Hepatocyte (in vitro differentiated cells): ENCODE measurements at regions not wholly inside any gene's neighbourhood (a gene's known extent, or its start where the extent isn't known, plus 50 kb on each side); places are given as distances from the start of the nearest gene placed in this dataset.

Experiments
- DNase-seq: peaks from one replicate; pipeline ENCODE4 v3.0.0-alpha.2; 2016; ENCODE audit warnings: low spot score
- H2AFZ ChIP-seq: fragments of 200-600 bp; sonication (generic); 2 replicates; pipeline ENCODE4 v1.6.0; 2016; ENCODE audit warnings: antibody characterized with exemption, mild to moderate bottlenecking
- H3K27ac ChIP-seq: fragments of 200-600 bp; sonication (generic); 2 replicates; pipeline ENCODE4 v1.5.1; 2016; ENCODE audit warnings: mild to moderate bottlenecking
- H3K27me3 ChIP-seq: fragments of 200-600 bp; sonication (generic); 2 replicates; pipeline ENCODE4 v1.6.1; 2016
- H3K36me3 ChIP-seq: fragments of 200-600 bp; sonication (generic); replicated peaks from 2 replicates; pipeline ENCODE4 v1.5.1; 2016; ENCODE audit warnings: low read depth; ENCODE audit not compliant: insufficient read depth
- H3K4me1 ChIP-seq: fragments of 200-600 bp; sonication (generic); 2 replicates; pipeline ENCODE4 v1.5.1; 2016; ENCODE audit warnings: mild to moderate bottlenecking, moderate library complexity; ENCODE audit not compliant: insufficient read depth
- H3K4me2 ChIP-seq: fragments of 200-600 bp; sonication (generic); 2 replicates; pipeline ENCODE4 v1.6.0; 2016
- H3K4me3 ChIP-seq: fragments of 200-600 bp; sonication (generic); 2 replicates; pipeline ENCODE4 v1.5.1; 2016; ENCODE audit warnings: mild to moderate bottlenecking
- H3K79me2 ChIP-seq: fragments of 200-600 bp; sonication (generic); 2 replicates; pipeline ENCODE4 v1.6.0; 2017; ENCODE audit warnings: mild to moderate bottlenecking
- H3K9me2 ChIP-seq: fragments of 200-600 bp; sonication (generic); replicated peaks from 2 replicates; pipeline ENCODE4 v1.6.0; 2017; ENCODE audit warnings: mild to moderate bottlenecking; ENCODE audit not compliant: insufficient read depth
- H3K9me3 ChIP-seq: fragments of 200-600 bp; sonication (generic); 2 replicates; pipeline ENCODE4 v1.5.1; 2016; ENCODE audit warnings: low read depth, mild to moderate bottlenecking
- H4K20me1 ChIP-seq: fragments of 200-600 bp; sonication (generic); 2 replicates; pipeline ENCODE4 v1.6.0; 2016; ENCODE audit warnings: mild to moderate bottlenecking; ENCODE audit not compliant: insufficient read depth, poor library complexity, severe bottlenecking
- CTCF ChIP-seq: fragments of 200-600 bp; sonication (generic); IDR thresholded peaks from 2 replicates; pipeline ENCODE4 v1.5.1; 2016; ENCODE audit warnings: antibody characterized with exemption, mild to moderate bottlenecking; ENCODE audit not compliant: poor library complexity
- EZH2 ChIP-seq: fragments of 200-600 bp; sonication (generic); IDR thresholded peaks from 2 replicates; pipeline ENCODE4 v1.6.1; 2016; ENCODE audit warnings: antibody characterized with exemption, mild to moderate bottlenecking, borderline replicate concordance
- EZH2phosphoT487 ChIP-seq: fragments of 200-600 bp; sonication (generic); IDR thresholded peaks from one replicate; pipeline ENCODE4 v1.6.1; 2018; ENCODE audit warnings: antibody characterized with exemption, mild to moderate bottlenecking, low read depth, moderate library complexity; ENCODE audit not compliant: unreplicated experiment, severe bottlenecking
- WGBS: methylation state at CpG from one replicate; pipeline ENCODE4 v1.1.6; 2016; ENCODE audit warnings: low lambda C conversion rate; ENCODE audit errors: missing lambda C conversion rate; 5-methylcytosine and 5-hydroxymethylcytosine counted together

GRCh38 chr3:16055606-16056211, 118.8 kb upstream of the GALNT15 start:
- no peaks in the 10 kb centered on the region for H3K79me2 ChIP-seq
- no peak overlapping the region for H3K4me2 ChIP-seq
- H3K27me3 ChIP-seq, result no peaks in the 10 kb centered on the region
- peak overlapping the region; percentile 49 for H3K27ac ChIP-seq
- no peaks in the 10 kb centered on the region for H3K36me3 ChIP-seq
- H2AFZ ChIP-seq, result no peak overlapping the region
- 86% methylated on average over 7 of the region's 7 CpGs for WGBS
- no peaks in the 10 kb centered on the region for H3K9me3 ChIP-seq
- DNase-seq, result no peak
- no peaks in the 10 kb centered on the region for H4K20me1 ChIP-seq
- TF ChIP-seq EZH2 (no peak), CTCF (no peak), EZH2phosphoT487 (no peak)
- H3K4me1 ChIP-seq, result peaks cover 3% of the 10 kb centered on the region
- H3K4me3 ChIP-seq, result no peak overlapping the region
- H3K9me2 ChIP-seq, result no peaks in the 10 kb centered on the region

- Histone ChIP-seq H3K9me2 (no peaks in the 10 kb centered on the region), H4K20me1 (no peaks in the 10 kb centered on the region), H3K27me3 (no peaks in the 10 kb centered on the region), H3K4me2 (no peak overlapping the region), H2AFZ (no peak overlapping the region), H3K4me3 (no peak overlapping the region), H3K79me2 (no peaks in the 10 kb centered on the region), H3K36me3 (no peaks in the 10 kb centered on the region), H3K9me3 (no peaks in the 10 kb centered on the region), H3K27ac (peak overlapping the region; percentile 49), H3K4me1 (peaks cover 5% of the 10 kb centered on the region)
- 58% methylated on average over 2 of the region's 2 CpGs for WGBS
- peak; percentile 36 for DNase-seq
- TF ChIP-seq EZH2, result no peak
- TF ChIP-seq EZH2phosphoT487, result no peak
- no peak for TF ChIP-seq CTCF
These were observed 118.3 kb upstream of the GALNT15 start for GRCh38 chr3:16056217-16056616.

GRCh38 chr3:16058521-16058920, 116.0 kb upstream of the GALNT15 start:
- Histone ChIP-seq H3K4me2 (no peak overlapping the region), H2AFZ (no peak overlapping the region), H4K20me1 (no peaks in the 10 kb centered on the region), H3K79me2 (no peaks in the 10 kb centered on the region), H3K27ac (no peak overlapping the region), H3K9me2 (no peaks in the 10 kb centered on the region), H3K27me3 (no peaks in the 10 kb centered on the region), H3K36me3 (no peaks in the 10 kb centered on the region), H3K4me1 (peaks cover 5% of the 10 kb centered on the region), H3K4me3 (no peak overlapping the region), H3K9me3 (no peaks in the 10 kb centered on the region)
- TF ChIP-seq CTCF, result no peak
- no peak for TF ChIP-seq EZH2phosphoT487
- no peak for TF ChIP-seq EZH2
- WGBS, result 90% methylated on average over 1 of the region's 1 CpG
- no peak for DNase-seq
